OCI-LY3 (cell line): ENCODE measurements at regions not wholly inside any gene's neighbourhood (a gene's known extent, or its start where the extent isn't known, plus 50 kb on each side); places are given as distances from the start of the nearest gene placed in this dataset.

Experiments
- EZH2phosphoT487 ChIP-seq: fragments of 200-600 bp; shearing (Covaris generic); IDR thresholded peaks from 2 replicates; pipeline ENCODE4 v1.6.1; 2018; ENCODE audit warnings: antibody characterized with exemption, mixed run types, low read depth
- TF ChIP-seq, protein P1 (sequence below): fragments of 200-600, 300-600 bp; sonication (generic); IDR thresholded peaks from 2 replicates; pipeline ENCODE4 v1.5.1; 2014; ENCODE audit warnings: antibody characterized with exemption, low read length, low read depth

DNA sequence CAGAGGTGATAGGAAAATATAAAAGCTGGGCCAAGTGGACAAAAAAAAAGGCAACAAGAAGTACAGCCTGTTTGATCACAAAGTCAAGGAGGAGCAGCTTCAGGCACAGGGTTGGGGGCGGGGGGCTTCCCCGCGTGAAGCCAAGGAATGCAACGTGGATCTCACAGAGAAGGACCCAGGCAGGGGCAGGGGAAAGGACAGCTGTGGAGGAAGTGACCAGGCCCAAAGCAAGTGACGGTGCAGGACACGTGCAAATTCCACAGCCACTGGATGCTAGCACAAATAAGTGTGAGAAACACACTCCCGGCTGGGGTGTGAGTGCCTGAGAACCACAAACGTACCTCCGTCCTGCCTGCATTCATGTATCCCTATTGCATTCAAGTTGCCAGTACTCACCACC, 77.7 kb upstream of the DSCAM start:
- no peak for TF ChIP-seq EZH2phosphoT487
- TF ChIP-seq, protein P1, sequence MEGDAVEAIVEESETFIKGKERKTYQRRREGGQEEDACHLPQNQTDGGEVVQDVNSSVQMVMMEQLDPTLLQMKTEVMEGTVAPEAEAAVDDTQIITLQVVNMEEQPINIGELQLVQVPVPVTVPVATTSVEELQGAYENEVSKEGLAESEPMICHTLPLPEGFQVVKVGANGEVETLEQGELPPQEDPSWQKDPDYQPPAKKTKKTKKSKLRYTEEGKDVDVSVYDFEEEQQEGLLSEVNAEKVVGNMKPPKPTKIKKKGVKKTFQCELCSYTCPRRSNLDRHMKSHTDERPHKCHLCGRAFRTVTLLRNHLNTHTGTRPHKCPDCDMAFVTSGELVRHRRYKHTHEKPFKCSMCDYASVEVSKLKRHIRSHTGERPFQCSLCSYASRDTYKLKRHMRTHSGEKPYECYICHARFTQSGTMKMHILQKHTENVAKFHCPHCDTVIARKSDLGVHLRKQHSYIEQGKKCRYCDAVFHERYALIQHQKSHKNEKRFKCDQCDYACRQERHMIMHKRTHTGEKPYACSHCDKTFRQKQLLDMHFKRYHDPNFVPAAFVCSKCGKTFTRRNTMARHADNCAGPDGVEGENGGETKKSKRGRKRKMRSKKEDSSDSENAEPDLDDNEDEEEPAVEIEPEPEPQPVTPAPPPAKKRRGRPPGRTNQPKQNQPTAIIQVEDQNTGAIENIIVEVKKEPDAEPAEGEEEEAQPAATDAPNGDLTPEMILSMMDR: no peak
